GM19395 (cell line): ENCODE measurements at regions not wholly inside any gene's neighbourhood (a gene's known extent, or its start where the extent isn't known, plus 50 kb on each side); places are given as distances from the start of the nearest gene placed in this dataset.

Experiments
- ATAC-seq: cut with Tn5 transposase; IDR thresholded peaks from one replicate; pipeline ENCODE4 v1.9.1; 2021; ENCODE audit warnings: mild to moderate bottlenecking, moderate library complexity; ENCODE audit not compliant: unreplicated experiment

- no peak for ATAC-seq
Observed at GRCh38 chr7:84631913-84632312, 437.3 kb upstream of the SEMA3A start.

- ATAC-seq: no peak
Observed at GRCh38 chr7:84629640-84630318, 435.2 kb upstream of the SEMA3A start.

GRCh38 chr7:84629216-84629615 lies 434.6 kb upstream of the SEMA3A start:
- no peak for ATAC-seq

GRCh38 chr7:84627250-84627649 lies 432.7 kb upstream of the SEMA3A start:
- no peak for ATAC-seq

DNA sequence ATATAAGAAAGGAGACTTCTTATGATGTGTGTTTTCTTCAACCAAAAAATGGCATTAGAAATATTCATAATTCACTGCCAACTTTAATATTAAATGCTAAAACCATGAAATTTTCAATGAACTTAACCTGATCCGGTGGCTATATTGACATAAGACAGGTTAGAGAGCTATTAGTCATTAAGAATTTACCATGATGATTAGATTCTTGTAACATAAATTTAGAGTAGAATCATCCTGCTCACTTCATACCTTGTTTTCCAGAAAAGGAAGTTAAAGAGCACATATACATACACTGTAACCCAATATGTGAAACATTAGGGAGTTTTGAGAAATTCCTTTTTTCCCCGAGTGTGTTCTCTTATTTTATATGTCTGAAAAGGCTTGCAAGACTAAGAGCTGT lies 430.3 kb upstream of the SEMA3A start:
- ATAC-seq: no peak

DNA sequence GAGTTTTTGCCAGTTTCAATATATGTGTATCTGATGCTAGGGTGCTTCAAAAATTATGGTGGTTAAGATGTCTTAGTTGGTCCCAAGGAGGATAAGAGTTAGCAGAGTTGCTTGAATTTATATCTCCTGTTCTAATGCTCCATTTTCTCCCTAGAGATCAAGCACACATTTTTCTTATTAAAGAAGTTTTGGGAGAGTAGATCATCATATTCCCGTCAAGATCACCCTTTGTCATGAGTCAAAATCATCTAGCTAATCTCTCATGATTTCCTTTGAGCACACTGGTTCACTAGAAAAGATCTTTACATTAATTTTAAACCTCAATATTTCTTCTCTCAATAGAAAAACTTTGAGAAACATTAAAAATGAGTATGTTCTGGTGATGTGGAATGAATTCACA lies 429.9 kb upstream of the SEMA3A start:
- ATAC-seq: no peak

- no peak for ATAC-seq
Observed at GRCh38 chr7:84617265-84618030, 422.9 kb upstream of the SEMA3A start.

DNA sequence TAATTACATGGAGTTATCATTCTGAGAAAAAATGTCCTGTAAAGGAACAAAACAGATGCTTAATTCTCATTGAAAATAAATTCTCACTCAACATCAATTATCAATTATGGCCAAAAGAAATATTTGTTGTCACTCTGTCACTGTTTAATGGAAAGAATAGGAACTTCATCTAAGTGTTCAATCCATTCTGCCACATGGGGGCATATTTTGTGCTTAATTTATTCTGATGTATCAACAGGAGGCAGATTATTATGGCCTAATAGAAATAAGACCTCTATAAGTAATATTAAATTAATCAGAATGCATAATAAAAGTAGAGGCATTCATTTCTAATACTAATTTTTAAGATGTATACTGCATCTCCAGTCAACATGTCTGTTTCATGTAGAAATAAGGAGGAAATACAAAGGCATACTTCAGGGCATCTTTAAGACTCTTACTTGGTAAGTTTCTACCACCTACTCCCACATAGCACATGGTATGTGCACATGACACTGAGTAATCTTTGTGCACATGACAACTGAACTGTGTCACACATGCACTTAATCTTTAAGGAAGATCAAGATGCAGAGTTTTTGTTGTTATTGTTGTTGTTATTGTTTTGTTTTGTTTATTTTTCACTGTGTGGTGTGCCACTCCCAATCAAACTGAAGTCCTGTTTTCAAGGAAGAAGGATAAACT lies 420.4 kb upstream of the SEMA3A start:
- no peak for ATAC-seq

- no peak for ATAC-seq
Observed at GRCh38 chr7:84612981-84613681, 418.5 kb upstream of the SEMA3A start.

DNA sequence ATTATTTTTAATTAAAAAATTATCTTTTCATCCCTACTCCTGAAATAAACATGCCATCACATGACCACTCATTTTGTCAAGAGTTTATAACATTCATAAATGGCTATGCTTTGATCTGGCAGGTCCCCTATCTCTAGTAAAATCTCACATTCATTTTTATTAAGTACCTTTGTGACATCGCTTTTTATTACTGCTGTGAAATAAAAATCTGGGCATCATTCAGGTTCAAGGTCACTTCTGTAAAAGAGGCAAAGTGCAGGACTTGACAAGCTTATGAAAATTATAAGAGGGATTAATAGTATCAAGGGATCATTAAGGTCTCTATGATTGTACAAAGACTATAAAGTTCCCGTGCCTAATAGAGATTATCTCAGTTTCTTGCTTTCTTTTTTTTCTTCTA lies 416.8 kb upstream of the SEMA3A start:
- ATAC-seq: no peak

- ATAC-seq: no peak
Observed at GRCh38 chr7:84610390-84610789, 415.8 kb upstream of the SEMA3A start.

DNA sequence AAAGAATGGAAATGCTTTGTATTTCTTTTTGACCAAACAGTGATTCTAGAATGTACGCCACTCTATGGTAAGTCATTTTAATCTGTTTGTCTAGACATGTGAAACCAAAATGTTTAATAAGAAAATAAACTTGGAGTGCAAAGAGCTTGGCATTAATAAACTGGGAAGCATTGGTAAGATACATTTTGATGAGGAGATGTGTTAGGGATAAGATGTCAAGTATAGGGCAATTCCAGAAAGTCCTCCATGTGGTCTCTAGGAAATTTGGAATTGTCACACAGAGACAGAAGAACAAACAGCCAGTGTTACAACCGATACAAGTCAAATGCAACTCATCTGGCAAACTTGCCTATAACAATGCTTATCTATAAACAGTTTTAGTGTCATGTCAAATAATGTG lies 410.7 kb upstream of the SEMA3A start:
- no peak for ATAC-seq

DNA sequence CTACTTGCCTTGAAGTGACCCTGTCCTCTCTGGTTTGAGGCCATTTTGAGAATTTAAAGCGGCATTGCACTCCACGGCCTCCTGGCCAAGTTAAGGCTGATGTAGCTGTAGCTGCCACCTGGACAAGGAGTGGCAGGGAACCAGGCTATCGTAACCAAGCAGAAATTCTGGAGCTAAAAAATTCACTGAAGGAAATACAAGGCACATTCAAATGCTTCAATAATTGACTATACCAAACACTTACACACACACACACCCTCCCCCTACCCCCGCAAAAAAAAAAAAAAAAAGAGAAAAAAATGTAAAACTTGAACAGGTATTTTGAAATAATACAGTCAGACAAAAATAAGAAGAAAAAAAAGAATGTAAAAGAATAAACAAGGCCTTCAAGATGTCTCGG lies 409.0 kb upstream of the SEMA3A start:
- ATAC-seq: no peak

DNA sequence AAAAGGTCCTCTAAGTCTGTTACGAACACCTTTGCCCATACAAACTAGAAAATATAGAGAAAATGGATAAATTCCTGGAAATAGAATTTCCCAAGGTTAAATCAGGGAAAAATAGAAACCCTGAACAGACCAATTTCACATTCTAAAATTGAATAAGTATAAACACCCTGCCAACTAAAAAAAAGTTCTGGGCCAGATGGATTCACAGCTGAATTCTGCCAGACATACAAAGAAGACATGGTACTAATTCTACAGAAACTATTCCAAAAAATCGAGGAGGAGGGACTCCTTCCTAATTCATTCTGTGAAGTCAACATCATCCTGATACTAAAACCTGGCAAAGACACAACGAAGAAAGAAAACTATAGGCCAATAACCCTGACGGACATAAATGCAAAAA lies 400.4 kb upstream of the SEMA3A start:
- ATAC-seq: no peak

DNA sequence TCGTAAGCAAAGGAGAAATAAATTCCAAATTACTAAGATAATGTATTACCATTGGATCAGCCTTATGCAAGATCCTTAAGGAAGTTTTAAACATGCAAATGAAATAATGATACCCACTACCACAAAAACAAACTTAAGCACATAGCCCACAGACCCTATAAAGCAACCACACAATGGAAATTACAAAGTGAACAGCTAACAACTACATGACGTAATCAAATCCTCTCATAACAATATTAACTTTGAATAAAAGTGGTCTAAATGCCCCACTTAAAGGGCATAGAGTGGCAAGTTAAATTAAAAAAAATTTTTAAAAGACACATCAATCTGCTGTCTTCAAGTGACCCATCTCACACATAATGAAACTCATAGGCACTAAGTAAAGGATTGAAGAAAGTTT lies 397.3 kb upstream of the SEMA3A start:
- no peak for ATAC-seq

DNA sequence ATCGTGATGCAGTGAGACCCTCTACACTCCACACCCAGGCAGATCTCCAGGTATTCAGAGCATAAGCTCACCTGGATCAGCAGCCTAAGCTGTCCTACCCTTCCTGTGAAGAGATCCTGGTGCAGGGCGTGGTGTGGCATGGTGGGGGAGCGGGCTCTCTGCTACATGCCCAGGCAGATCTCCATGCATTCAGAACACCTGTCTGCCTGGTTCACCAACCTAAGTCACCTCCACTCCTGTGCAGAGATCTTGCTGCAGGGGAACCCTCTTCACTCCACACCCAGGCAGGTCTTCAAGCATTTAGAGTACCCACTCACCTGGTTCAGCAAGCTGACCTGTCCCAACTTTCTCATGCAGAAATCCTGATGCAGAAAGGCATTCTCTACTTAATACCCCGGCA lies 394.4 kb upstream of the SEMA3A start:
- no peak for ATAC-seq

DNA sequence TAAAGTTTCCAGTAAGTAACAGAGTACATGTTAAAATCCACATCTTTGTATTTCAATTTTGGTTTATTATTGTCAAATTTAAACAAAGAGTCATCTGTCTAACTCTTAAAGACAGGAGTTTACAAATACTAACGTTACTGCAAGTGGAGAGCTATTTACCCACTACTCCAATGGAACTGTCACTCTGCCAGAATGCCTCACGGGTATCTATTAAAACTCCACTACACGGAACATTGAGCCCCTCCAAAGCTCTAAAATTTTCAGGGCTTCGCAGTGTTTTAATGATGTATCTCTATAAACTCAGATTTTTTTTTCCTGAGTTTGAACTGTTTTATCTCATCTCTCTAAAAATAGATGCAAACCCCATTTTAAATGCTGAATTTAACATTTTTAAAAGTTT lies 388.7 kb upstream of the SEMA3A start:
- no peak for ATAC-seq

GRCh38 chr7:84582747-84583146 lies 388.2 kb upstream of the SEMA3A start:
- ATAC-seq: no peak

DNA sequence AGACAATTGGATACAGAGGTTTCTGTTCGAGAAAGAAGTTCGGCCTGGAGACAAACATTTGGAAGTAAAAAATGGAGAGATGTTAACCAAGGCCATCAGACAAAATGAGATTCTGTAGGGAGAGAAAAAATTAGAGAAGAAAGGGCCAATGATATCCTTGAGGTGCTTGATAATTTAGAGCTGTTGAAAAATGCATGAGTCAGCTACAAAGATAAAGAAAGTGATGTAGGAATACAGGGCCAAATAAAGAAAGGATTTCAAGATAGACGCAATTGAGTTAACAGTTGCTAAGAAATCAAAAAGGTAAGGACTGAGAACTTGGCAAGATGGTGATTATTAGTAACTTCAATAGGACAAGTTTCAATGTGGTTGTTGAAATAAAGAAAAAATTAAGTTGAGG lies 384.2 kb upstream of the SEMA3A start:
- no peak for ATAC-seq

- no peak for ATAC-seq
Observed at GRCh38 chr7:84568781-84569180, 374.2 kb upstream of the SEMA3A start.

DNA sequence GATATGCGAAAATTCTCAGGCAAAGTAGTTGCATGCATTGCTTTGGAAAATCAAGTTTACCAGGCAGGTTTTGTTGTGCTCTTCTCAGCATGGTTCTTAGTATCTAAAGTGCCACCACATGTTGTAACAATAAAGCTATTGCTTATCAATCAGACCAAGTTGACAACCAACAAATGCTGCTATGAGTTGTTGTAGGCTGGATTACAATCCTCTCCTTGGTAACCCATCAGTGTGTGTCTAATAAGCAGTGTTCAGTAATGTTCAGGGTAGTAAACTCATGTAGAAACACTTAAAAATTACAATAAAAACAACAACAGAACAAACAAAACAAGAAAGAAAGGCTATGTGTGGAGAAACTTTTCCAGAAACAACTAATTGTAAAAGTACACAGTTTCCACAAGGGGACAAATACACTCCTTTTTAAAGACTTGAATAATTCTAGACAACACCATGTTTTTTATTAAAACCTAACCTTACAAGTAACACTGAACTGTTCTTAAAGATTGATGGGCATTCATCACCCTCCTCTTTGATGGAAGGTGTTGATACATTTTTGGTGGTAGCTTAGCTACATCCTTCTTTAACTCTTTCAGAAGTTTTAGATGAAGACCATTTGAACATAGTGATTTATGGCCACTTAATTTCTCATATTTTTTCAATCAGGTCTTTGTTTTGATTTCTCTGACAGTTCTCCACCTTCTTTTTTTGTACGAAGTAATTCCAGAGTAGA lies 370.9 kb upstream of the SEMA3A start:
- ATAC-seq: no peak
